ENCODE measurements at regions not wholly inside any gene's neighbourhood (a gene's known extent, or its start where the extent isn't known, plus 50 kb on each side); places are given as distances from the start of the nearest gene placed in this dataset.

DNA sequence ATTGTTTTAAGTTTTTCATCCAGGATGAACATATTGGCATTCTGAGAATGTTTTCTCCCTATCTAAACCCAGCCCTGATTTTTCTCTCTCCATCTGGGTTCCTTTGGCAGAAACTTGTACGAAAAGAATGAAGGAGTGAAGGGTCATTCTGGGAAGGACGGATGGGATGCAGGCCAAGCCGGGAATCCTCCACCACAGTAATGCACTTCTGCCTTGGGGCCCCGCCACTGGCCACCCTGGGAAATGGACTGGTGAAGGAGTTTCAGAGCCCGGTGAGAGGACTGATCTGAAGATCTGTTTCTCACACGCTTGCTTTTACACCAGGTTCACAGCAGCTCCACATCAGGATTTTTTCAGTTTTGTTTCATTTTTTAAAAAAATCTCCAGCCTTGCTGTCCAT, 554.8 kb downstream of the BNC2 start:
- DNase-seq = no peak

DNA sequence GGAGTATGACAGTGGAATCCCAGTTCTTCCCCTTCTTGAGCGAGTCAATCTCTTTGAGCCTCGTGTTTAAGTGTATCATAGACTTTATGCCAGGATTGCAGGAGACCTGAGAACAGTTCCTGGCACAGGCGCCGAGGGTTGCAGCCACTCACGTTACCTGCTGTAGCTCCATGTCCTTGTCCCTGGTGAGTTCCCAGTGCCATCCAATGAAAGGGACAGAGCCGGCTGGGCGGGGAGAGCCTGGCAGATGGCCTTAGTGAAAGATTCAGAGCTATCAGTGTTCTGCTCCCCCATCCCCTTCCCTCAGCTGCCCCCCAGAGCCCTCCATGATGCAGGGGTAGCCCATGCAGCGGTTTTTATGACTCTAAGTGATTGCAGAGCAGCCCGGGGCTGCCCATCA, 554.0 kb downstream of the BNC2 start:
- DNase-seq = no peak

DNA sequence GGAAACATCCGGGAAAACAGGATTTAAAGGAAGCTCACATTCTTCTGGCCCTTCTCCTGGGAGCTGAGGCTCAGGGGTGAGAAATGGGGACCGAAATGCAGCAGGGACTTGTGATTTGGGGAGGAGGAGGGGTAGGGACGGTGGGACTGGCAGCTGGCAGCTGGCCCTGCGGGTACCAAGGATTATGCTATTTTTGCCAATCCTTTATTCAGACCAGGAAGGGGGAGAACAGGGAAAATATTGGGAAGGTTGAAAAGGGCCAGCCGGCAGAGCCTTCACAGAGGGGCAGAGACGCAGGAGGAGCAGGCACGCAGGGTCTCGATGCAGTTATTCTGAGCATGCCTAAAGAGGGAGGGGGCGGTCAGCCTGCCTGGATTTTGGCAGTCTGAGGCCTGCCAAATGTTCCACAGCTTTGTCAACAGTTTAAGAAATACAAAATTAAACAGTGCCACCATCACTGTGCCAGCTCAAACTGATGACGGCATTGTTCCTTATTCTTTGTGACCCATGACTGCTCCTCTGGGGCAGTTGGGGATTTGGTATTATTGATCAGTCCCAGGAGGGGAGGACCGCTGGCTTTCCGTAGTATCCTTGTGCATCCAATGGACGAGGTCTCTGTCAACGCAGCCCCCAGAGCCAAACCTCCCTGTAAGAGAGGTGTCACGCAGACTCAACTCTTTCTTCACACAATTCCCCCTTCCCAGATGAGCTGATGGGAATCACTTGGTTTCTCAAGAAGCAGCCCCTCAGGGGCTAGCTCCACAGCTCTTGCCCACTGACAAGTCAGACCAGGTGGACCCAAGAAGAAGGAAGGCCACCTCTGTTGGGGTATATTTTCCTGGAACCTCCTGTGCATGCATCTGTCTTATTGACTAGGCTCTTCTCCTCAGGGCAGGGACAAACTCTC, 553.3 kb downstream of the BNC2 start:
- DNase-seq = no peak

- DNase-seq = no peak
Measured at GRCh38 chr9:16318516-16319060, 551.9 kb downstream of the BNC2 start.

DNA sequence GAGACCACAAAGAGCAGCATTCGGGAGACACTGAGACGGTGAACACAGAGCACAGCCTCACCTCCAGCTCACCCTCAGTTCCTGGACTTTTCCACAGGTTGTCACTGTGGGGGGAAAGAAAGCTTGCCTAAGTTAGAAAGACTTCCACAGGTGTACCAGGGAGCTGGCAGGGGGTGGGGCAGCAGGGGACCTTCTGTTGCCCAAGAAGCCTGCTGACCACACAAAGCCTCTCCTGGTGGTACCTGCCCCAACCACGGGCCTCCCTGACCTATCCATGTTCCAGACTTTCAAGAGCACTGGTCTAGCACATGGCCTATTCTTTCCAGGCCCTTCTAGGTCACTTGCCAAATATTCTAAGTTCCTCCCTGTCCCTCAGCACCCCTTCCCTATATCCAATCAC, 550.8 kb downstream of the BNC2 start:
- DNase-seq = no peak

- DNase-seq = no peak
Measured at GRCh38 chr9:16320338-16320902, 550.0 kb downstream of the BNC2 start.

GRCh38 chr9:16321461-16322119, 548.9 kb downstream of the BNC2 start:
- no peak for DNase-seq

DNA sequence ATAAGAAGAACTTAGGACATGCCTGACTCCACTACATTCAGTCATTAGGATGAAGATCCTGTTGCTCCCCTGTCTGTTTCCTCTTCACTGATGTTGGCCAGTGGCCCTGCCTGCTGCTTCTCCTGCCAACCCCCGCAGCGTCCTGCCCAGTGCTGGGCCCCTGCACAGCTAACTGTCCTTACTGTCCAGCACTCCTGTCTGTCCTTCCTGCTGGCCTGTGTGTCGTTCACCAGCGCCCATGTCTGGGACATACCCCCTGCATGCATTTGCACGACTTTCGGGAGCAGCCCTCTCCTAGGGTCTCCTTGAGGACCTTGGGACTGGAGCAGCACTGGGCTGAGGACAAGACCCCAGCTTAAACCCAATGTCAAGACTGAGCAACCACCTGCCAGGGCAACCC, 547.6 kb downstream of the BNC2 start:
- no peak for DNase-seq

DNA sequence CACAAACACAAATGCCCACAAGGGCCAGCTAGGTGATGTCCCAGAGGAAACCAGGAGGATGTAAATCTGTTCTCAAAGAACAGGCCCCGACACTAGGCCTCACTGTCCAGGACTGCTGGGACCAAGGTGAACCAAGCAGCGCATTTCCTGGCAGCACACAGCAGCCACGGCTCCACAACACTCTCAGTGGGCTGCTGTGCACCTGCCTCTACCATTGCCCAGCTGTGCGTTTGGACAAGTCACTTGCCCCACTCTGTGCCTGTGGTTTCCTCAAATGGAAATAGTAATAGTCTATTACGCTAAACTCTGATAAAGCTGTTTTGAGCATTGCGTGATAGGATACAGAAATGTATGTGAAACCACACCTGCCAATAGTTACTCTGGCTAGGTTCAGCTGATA, 544.5 kb downstream of the BNC2 start:
- DNase-seq = no peak

DNA sequence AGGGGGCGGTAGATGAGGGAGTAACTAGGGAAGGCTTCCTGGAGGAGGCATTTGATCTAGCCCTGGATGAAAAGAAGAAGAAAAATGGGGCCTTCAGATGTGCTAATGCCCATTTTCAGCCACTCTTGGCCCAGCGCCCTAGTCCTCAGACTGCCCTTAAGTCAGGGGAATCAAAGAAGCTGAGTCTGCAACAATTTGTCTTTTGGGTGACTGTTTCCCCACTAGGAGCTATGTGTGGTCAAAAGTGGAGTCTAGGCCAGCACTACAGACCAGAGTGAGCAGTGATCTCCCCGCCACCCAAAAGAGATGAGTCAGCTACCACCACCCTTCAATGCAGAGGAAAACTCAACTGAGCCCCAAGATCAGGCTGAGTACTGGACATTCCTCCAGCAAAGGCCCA, 542.1 kb downstream of the BNC2 start:
- DNase-seq = no peak

DNA sequence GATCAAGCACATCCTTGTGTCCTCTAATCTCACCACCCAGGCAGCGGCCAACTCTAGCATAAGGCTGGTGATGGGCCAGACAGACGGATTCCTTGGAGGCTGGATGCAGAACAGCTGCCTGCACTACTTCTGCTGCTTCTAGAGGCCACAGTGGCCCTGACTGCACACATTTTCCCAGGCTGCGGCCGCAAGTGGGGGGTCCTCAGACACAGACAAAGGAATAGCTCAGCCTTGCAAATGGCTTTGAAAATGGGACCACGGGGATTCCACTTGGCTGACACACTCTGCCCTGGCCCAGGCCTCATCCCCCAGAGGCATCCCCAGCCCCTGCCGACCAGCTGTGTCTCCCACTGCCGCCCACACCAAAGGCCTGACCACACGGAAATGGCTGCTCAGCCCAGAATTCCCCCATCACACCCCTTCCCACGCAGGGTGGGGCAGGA, 540.8 kb downstream of the BNC2 start:
- DNase-seq = no peak

GRCh38 chr9:16331031-16331430, 539.4 kb downstream of the BNC2 start:
- DNase-seq = no peak

DNA sequence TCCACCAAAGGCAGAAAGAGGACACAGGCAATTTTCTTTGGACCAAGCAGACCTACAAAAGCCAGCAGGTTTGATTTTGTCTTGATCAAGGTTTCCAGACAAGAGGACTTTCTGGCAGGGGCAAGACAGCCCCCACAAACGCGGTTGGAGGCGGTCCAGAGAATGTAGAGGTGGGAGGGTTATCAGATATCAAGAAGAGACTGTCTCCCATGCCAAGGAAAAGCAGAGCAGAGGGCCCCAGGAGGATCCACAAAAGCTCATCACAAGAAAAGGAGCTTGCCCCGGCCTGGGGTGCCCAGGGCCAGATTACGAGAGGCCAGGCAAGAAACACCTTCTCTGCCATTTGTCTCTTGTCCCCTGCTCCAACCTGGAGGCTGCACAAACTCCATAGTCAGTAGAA, 538.9 kb downstream of the BNC2 start:
- no peak for DNase-seq

DNA sequence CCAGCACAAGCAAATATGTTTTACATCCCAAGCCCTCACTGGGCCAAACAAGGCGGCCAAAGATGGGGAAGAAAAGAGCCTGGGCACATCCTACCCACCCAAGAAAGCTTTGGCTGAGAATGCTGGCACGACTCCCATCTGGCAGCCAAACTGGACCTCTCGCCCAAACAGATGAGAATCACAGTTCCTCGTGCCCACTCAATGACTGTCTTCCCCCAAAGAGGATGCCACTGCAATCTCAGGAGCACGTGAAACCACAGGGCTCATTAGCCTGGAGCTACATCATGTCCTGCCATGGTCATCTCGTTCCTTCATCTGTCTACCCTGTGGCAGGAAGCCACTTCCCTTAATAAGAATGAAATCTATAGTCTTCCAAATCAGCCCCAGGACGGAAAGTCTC, 536.8 kb downstream of the BNC2 start:
- no peak for DNase-seq

GRCh38 chr9:16335788-16336580, 534.5 kb downstream of the BNC2 start:
- DNase-seq = no peak

- no peak for DNase-seq
Measured at GRCh38 chr9:16336833-16337232, 533.6 kb downstream of the BNC2 start.

- DNase-seq = no peak
Measured at GRCh38 chr9:16337322-16338029, 533.0 kb downstream of the BNC2 start.

- no peak for DNase-seq
Measured at GRCh38 chr9:16341177-16341576, 529.3 kb downstream of the BNC2 start.

- DNase-seq = no peak
Measured at GRCh38 chr9:16342246-16343020, 528.0 kb downstream of the BNC2 start.

- DNase-seq = no peak
Measured at GRCh38 chr9:16343249-16344237, 526.9 kb downstream of the BNC2 start.
